Islet of Langerhans (tissue), 1 donor: ENCODE measurements at regions not wholly inside any gene's neighbourhood (a gene's known extent, or its start where the extent isn't known, plus 50 kb on each side); places are given as distances from the start of the nearest gene placed in this dataset.
A peak's percentile ranks its signal among the peaks of the same experiment; 100 is the strongest.
"Not testable (repeated sequence)": the region's sequence is repeated elsewhere in the genome, so short reads cannot be mapped to it uniquely, and the experiment has no call there.

Experiments
- FAIRE-seq: peaks from one replicate; lab custom pipeline; 2011; peaks lifted over from hg19 to GRCh38; lab: Jason Lieb, UNC

GRCh38 chr2:113386780-113387433 is 50.6 kb upstream of the ZNG1B start:
- FAIRE-seq = not testable (repeated sequence)

- FAIRE-seq = not testable (repeated sequence)
These were observed 57.9 kb upstream of the ZNG1B start for GRCh38 chr2:113379621-113380020.

- no peak for FAIRE-seq
These were observed 60.5 kb upstream of the ZNG1B start for GRCh38 chr2:113376913-113377445.

- no peak for FAIRE-seq
These were observed 61.1 kb upstream of the ZNG1B start for GRCh38 chr2:113376253-113376912.

- not testable (repeated sequence) for FAIRE-seq
These were observed 62.6 kb upstream of the ZNG1B start for GRCh38 chr2:113374857-113375256.

GRCh38 chr2:113372258-113372834 is 65.1 kb upstream of the ZNG1B start:
- FAIRE-seq = not testable (repeated sequence)

GRCh38 chr2:113370478-113371091 is 66.9 kb upstream of the ZNG1B start:
- FAIRE-seq = peak; percentile 98

GRCh38 chr2:113370030-113370429 is 67.5 kb upstream of the ZNG1B start:
- no peak for FAIRE-seq

- FAIRE-seq = not testable (repeated sequence)
These were observed 68.9 kb upstream of the ZNG1B start for GRCh38 chr2:113368581-113368980.

GRCh38 chr2:113366821-113367220 is 70.7 kb upstream of the ZNG1B start:
- FAIRE-seq = not testable (repeated sequence)

GRCh38 chr2:113365791-113366190 is 71.7 kb upstream of the ZNG1B start:
- FAIRE-seq = not testable (repeated sequence)

GRCh38 chr2:113365290-113365689 is 72.2 kb upstream of the ZNG1B start:
- FAIRE-seq = not testable (repeated sequence)

- FAIRE-seq = no peak
These were observed 76.4 kb upstream of the ZNG1B start for GRCh38 chr2:113361051-113361450.

GRCh38 chr2:113357071-113357470 is 78.3 kb upstream of the PAX8 start:
- no peak for FAIRE-seq

GRCh38 chr2:113356284-113356683 is 77.6 kb upstream of the PAX8 start:
- not testable (repeated sequence) for FAIRE-seq

GRCh38 chr2:113355339-113356015 is 76.8 kb upstream of the PAX8 start:
- not testable (repeated sequence) for FAIRE-seq

- FAIRE-seq = no peak
These were observed 72.9 kb upstream of the PAX8 start for GRCh38 chr2:113351375-113352355.

GRCh38 chr2:113343800-113344199 is 65.1 kb upstream of the PAX8 start:
- not testable (repeated sequence) for FAIRE-seq

GRCh38 chr2:113342650-113343049 is 63.9 kb upstream of the PAX8 start:
- no peak for FAIRE-seq

GRCh38 chr2:113341870-113342253 is 63.1 kb upstream of the PAX8 start:
- not testable (repeated sequence) for FAIRE-seq
